GM13976 (cell line): ENCODE measurements at regions not wholly inside any gene's neighbourhood (a gene's known extent, or its start where the extent isn't known, plus 50 kb on each side); places are given as distances from the start of the nearest gene placed in this dataset.

Source experiments
- DNase-seq: peaks from one replicate; pipeline ENCODE4 v3.0.0; 2012; ENCODE audit warnings: low spot score
- CTCF ChIP-seq: IDR thresholded peaks from 2 replicates; pipeline ENCODE4 v1.5.1; 2012; ENCODE audit warnings: borderline replicate concordance, mild to moderate bottlenecking; ENCODE audit not compliant: insufficient read depth; ENCODE audit errors: extremely low read depth, missing control alignments, control extremely low read depth
- in situ Hi-C: fragments of 300-500 bp; cut with MboI; formaldehyde crosslinking; loops from one replicate; pipeline ENCODE4 v1.12.0; 2022; ENCODE audit warnings: low sequenced_read_pairs, mixed read lengths, inconsistent platforms; ENCODE audit not compliant: unreplicated experiment

- no peak for DNase-seq
Measured at GRCh38 chr2:60678551-60678950, 77.5 kb upstream of the PAPOLG start.

GRCh38 chr2:60679036-60679780, 76.9 kb upstream of the PAPOLG start:
- in situ Hi-C loops, result no loop called here
- DNase-seq, result no peak
- no peak for TF ChIP-seq CTCF

More at GRCh38 chr2:60678551-60678950, 77.5 kb upstream of the PAPOLG start:
- TF ChIP-seq CTCF, result no peak
- in situ Hi-C loops, result no loop called here

GRCh38 chr2:60693551-60693950, 62.5 kb upstream of the PAPOLG start:
- in situ Hi-C loops, result no loop called here
- no peak for DNase-seq
- TF ChIP-seq CTCF, result no peak

- DNase-seq, result no peak
Measured at GRCh38 chr2:60695793-60696192, 60.3 kb upstream of the PAPOLG start.

GRCh38 chr2:60699617-60700016, 56.5 kb upstream of the PAPOLG start:
- TF ChIP-seq CTCF, result no peak
- in situ Hi-C loops, result no loop called here
- no peak for DNase-seq

More at GRCh38 chr2:60695793-60696192, 60.3 kb upstream of the PAPOLG start:
- in situ Hi-C loops, result no loop called here
- TF ChIP-seq CTCF, result no peak

- no peak for TF ChIP-seq CTCF
Measured at GRCh38 chr2:60706021-60706420, 50.0 kb upstream of the PAPOLG start.

More at GRCh38 chr2:60706021-60706420, 50.0 kb upstream of the PAPOLG start:
- DNase-seq, result no peak
- in situ Hi-C loops, result no loop called here
